ENCODE measurements at regions not wholly inside any gene's neighbourhood (a gene's known extent, or its start where the extent isn't known, plus 50 kb on each side); places are given as distances from the start of the nearest gene placed in this dataset.
"Not testable (repeated sequence)": the region's sequence is repeated elsewhere in the genome, so short reads cannot be mapped to it uniquely, and the experiment has no call there.

DNA sequence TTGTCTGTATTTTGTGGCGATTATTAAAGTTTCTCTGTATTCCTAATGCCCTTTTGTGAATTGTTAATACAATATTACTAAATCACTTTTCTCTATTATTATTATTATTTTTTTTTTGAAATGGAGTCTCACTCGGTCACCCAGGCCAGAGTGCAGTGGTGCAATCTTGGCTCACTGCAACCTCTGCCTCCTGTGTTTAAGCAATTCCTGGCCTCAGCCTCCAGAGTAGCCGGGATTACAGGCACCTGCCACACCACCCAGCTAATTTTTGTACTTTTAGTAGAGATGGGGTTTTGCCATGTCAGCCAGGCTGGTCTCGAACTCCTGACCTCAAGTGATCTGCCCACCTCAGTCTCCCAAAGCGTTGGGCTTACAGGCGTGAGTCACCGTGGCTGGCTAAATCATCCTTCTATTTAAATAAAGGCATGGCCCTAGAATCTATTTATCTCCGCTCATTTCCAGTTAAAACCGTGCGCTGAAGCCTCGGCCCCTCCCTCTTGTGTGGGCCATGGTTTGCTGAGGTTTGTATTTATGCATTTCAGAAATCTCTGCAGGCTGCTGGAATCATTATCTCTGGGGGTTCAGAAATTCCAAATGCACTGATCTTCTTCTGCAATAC lies 1136.4 kb upstream of the TMEM132C start:
- no peak overlapping the region for H3K4me3 ChIP-seq (replicated peaks; ENCODE audit: low read depth, low read length)
- DNase-seq (ENCODE audit: low read depth), result no peak
- TF ChIP-seq, protein P1, sequence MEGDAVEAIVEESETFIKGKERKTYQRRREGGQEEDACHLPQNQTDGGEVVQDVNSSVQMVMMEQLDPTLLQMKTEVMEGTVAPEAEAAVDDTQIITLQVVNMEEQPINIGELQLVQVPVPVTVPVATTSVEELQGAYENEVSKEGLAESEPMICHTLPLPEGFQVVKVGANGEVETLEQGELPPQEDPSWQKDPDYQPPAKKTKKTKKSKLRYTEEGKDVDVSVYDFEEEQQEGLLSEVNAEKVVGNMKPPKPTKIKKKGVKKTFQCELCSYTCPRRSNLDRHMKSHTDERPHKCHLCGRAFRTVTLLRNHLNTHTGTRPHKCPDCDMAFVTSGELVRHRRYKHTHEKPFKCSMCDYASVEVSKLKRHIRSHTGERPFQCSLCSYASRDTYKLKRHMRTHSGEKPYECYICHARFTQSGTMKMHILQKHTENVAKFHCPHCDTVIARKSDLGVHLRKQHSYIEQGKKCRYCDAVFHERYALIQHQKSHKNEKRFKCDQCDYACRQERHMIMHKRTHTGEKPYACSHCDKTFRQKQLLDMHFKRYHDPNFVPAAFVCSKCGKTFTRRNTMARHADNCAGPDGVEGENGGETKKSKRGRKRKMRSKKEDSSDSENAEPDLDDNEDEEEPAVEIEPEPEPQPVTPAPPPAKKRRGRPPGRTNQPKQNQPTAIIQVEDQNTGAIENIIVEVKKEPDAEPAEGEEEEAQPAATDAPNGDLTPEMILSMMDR (IDR thresholded peaks at IDR 0.05; ENCODE audit: low read length, missing control alignments), result no peak

DNA sequence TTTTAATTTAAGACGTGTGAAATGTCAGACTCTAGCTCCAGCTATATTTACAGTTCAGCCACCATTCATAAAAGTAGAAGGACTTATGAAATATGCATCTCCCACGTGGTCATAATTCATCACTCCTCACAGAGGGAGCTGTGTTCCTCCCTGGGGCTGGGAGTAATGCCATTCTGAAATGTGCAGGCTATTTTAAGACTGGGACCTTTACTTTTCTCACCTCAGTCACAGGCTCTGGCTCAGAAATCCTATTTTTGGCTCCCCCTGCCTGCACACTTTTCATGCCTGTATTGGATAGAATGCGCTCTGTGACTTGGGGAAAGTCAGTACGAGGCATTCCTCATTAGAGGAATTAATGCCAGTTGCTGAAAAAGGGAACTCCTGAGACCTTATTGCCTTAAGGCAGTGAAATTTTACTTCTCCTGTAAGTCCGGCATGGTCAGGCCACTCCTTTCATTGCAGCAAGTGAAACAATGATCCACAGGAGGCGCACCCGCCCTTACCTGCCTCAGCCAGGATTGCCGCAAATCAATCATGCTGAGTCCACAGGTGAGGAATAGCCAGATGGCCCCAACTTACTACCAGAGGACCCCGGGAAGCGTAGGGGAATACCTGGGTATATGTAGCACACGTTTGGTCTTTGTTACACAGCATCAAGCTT lies 1133.2 kb upstream of the TMEM132C start:
- H3K4me3 ChIP-seq (replicated peaks; ENCODE audit: low read depth, low read length), result no peak overlapping the region
- TF ChIP-seq, protein P1 (IDR thresholded peaks at IDR 0.05; ENCODE audit: low read length, missing control alignments), result no peak
- no peak for DNase-seq (ENCODE audit: low read depth)

DNA sequence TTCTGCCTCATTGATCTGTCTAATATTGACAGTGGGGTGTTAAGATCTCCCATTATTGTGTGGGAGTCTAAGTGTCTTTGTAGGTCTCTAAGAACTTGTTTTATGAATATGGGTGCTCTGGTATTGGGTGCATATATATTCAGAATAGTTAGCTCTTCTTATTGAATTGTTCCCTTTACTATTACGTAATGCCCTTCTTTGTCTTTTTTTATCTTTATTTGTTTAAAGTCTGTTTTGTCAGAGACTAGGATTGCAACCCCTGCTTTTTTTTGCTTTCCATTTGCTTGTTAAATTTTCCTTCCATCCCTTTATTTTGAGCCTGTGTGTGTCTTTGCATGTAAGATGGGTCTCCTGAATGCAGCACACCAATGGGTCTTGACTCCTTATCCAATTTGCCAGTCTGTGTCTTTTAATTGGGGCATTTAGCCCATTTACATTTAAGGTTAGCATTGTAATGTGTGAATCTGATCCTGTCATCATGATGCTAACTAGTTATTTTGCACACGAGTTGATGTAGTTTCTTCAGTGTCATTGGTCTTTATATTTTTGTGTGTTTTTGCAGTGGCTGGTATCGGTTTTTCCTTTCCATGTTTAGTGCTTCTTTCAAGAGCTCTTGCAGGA lies 1126.0 kb upstream of the TMEM132C start:
- not testable (repeated sequence) for DNase-seq (ENCODE audit: low read depth); H3K4me3 ChIP-seq (replicated peaks; ENCODE audit: low read depth, low read length)

DNA sequence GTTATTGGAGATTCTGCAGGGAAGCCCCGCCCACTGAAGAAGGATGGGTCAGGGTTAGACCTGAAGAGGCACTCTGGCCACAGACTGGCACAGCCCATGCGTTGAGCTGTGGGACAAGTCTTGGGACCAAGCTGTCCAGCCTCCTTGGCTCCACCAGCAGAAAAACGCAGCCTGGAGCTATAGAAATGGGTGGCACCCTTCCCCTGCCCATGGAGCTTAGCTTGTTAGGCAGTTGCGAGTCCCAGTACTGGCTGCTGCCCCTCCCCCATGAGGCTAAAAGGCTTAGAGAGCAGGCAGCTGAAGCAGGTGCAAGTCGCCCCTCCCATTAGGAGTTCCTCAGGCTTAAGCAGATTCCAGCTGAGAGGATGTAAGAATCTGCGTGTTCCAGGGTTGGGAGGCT lies 1124.0 kb upstream of the TMEM132C start:
- no peak for DNase-seq (ENCODE audit: low read depth)
- H3K4me3 ChIP-seq (replicated peaks; ENCODE audit: low read depth, low read length), result no peak overlapping the region
- TF ChIP-seq, protein P1 (IDR thresholded peaks at IDR 0.05; ENCODE audit: low read length, missing control alignments), result no peak

DNA sequence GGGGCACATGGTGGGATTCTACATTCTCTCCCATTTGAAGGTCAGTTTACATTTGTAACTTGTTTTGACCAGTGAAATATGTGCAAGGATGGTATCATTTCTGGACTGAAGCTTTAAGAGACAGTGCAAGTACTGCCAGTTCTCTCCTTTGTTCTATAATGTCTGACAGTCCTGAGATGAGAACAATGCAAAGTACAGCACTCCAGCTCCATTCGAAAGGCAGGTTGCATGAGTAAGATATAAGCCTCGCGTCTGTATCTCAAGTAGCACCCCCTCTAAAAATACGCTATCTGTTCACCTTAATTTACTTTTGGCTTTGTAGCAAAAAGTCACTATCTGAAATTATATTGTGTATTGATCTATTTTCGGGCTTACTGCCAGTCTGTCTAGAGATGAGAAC lies 1122.2 kb upstream of the TMEM132C start:
- no peak for DNase-seq (ENCODE audit: low read depth)
- no peak overlapping the region for H3K4me3 ChIP-seq (replicated peaks; ENCODE audit: low read depth, low read length)
- TF ChIP-seq, protein P1 (IDR thresholded peaks at IDR 0.05; ENCODE audit: low read length, missing control alignments), result no peak

DNA sequence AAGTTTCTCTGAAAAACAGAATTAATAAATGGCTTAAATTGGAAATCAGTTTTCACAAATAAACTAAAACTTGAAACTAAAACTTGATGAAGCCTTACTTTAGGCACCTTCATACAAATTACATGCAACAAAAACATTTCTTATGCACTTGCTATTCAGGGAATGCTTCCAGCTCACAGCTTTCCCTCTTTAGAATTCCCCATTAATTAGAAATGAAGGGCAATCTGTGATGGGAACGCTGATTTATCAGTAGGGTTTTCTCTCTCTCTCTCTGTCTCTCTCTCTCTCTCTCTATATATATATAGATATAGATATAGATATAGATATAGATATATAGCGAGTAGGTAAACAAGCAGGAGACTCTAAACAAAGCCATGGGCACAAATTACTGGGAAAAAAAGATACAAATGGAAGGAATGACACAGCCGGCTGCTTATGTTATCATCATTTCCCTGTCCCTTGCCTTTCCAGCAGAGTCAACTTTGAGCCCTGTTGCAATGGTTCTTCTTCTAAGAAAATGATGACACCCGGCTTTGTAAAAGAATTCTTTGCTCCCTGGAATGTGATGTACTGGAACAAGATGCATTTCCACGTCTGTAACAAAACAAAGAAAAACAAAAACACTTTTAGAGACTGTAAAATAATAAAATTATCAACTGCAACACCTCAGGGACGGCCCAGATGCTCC lies 1121.6 kb upstream of the TMEM132C start:
- no peak for DNase-seq (ENCODE audit: low read depth)
- peak overlapping the region; percentile 52 for H3K4me3 ChIP-seq (replicated peaks; ENCODE audit: low read depth, low read length)
- TF ChIP-seq, protein P1 (IDR thresholded peaks at IDR 0.05; ENCODE audit: low read length, missing control alignments), result no peak

All from fibroblast of pulmonary artery (primary cell).